ENCODE measurements at regions not wholly inside any gene's neighbourhood (a gene's known extent, or its start where the extent isn't known, plus 50 kb on each side); places are given as distances from the start of the nearest gene placed in this dataset.

GRCh38 chr9:17870722-17871121 is 291.9 kb downstream of the SH3GL2 start:
- no peak for FAIRE-seq

More at GRCh38 chr9:17870722-17871121, 291.9 kb downstream of the SH3GL2 start:
- no peaks in the 10 kb centered on the region for H4K20me1 ChIP-seq (ENCODE audit: insufficient read depth, low read length)
- no peaks in the 10 kb centered on the region for H3K79me2 ChIP-seq (ENCODE audit: insufficient read depth, low read length)
- intact Hi-C loops (cut with micrococcal nuclease; ENCODE audit: unreplicated experiment), result loop anchor here (10.0 kb wide), 1 partner anchor 56 kb away; no protein-coding TSS in a partner anchor
- H3K9ac ChIP-seq (ENCODE audit: insufficient read depth, low read depth, low read length), result no peak overlapping the region
- no peak overlapping the region for H3K4me2 ChIP-seq (ENCODE audit: low read depth, low read length)
- ATAC-seq (no peak), DNase-seq (ENCODE audit: low spot score) (no peak)
- H3K4me1 ChIP-seq (ENCODE audit: insufficient read depth, low read length), result no peaks in the 10 kb centered on the region
- H3K27me3 ChIP-seq (ENCODE audit: control insufficient read depth in 1 of 2, insufficient read depth in 2 of 2, low read length in 2 of 2), result no peaks in the 10 kb centered on the region
- in situ Hi-C loops (cut with HindIII; ENCODE audit: extremely low pct_ligation_motif_present, low pct_unique_long_range_greater_than_20kb), result no loop called here
- no peak overlapping the region for H3K27ac ChIP-seq (ENCODE audit: extremely low read length, insufficient read depth, low read length)
- no peak overlapping the region for H3K4me3 ChIP-seq (replicated peaks in 1 of 3; ENCODE audit: insufficient read depth in 1 of 3, low read depth in 2 of 3, low read length in 3 of 3)
- no TSS peak for BruUV-seq (replicated peaks)
- TF ChIP-seq ZNF570 (CRISPR knock-in tag; IDR thresholded peaks at IDR 0.05; ENCODE audit: borderline replicate concordance) (no peak), KDM4B (CRISPR knock-in tag; IDR thresholded peaks at IDR 0.05) (no peak), NFRKB (IDR thresholded peaks at IDR 0.05) (no peak), HIC2 (CRISPR knock-in tag; IDR thresholded peaks at IDR 0.05; ENCODE audit: low read depth) (no peak), FOXO4 (CRISPR knock-in tag; conservative IDR thresholded peaks at IDR 0.05) (no peak), PLSCR1 (CRISPR knock-in tag; IDR thresholded peaks at IDR 0.05; ENCODE audit: borderline replicate concordance) (no peak), ZBTB4 (CRISPR knock-in tag; IDR thresholded peaks at IDR 0.05; ENCODE audit: borderline replicate concordance) (no peak), ZNF614 (CRISPR knock-in tag; IDR thresholded peaks at IDR 0.05; ENCODE audit: borderline replicate concordance) (no peak), RCOR2 (CRISPR knock-in tag; IDR thresholded peaks at IDR 0.05) (no peak)
- WGBS (ENCODE audit: low lambda C conversion rate), result 0% methylated on average over 2 of the region's 2 CpGs
- CTCF ChIA-PET (ENCODE audit: low intra/inter-chr PET ratio, low total read pairs), result no interaction called here
- H2AFZ ChIP-seq (ENCODE audit: low read length), result no peak overlapping the region
- peaks cover 8% of the 10 kb centered on the region; the same call in 1 of the 2 replicates for H3K9me3 ChIP-seq (ENCODE audit: low read length)
- POLR2A ChIA-PET, result no interaction called here
- no peaks in the 10 kb centered on the region for H3K36me3 ChIP-seq (replicated peaks in 1 of 2; ENCODE audit: control insufficient read depth in 1 of 2, insufficient read depth in 2 of 2, low read length in 2 of 2)

Measured in HepG2 (cell line).